ENCODE measurements at regions not wholly inside any gene's neighbourhood (a gene's known extent, or its start where the extent isn't known, plus 50 kb on each side); places are given as distances from the start of the nearest gene placed in this dataset.

GRCh38 chr4:38490753-38491446 is 173.1 kb upstream of the KLF3 start:
- ChIA-PET POLR2A (no interaction called here), CTCF (no interaction called here)
- no peak for DNase-seq (ENCODE audit: low spot score)
- no peak overlapping the region for H3K27ac Mint-ChIP-seq
- no peaks in the 10 kb centered on the region for H3K9me3 Mint-ChIP-seq
- no peaks in the 10 kb centered on the region for H3K27me3 Mint-ChIP-seq (ENCODE audit: low read depth)
- H3K4me3 Mint-ChIP-seq, result no peak overlapping the region
- H3K36me3 Mint-ChIP-seq, result no peaks in the 10 kb centered on the region
- peaks cover 46% of the 10 kb centered on the region for H3K4me1 Mint-ChIP-seq
- TF ChIP-seq AFF4 (CRISPR knock-in tag; IDR thresholded peaks at IDR 0.05; ENCODE audit: borderline replicate concordance), result no peak
- no peak for TF ChIP-seq AR (CRISPR knock-in tag; IDR thresholded peaks at IDR 0.05)
- TF ChIP-seq GABPB1 (CRISPR knock-in tag; IDR thresholded peaks at IDR 0.05), result peak; percentile 50; the same call in 1 of the 2 replicates
- no peak for TF ChIP-seq ELF4 (CRISPR knock-in tag; IDR thresholded peaks at IDR 0.05; ENCODE audit: low read depth)
- TF ChIP-seq ZNF416 (CRISPR knock-in tag; IDR thresholded peaks at IDR 0.05), result no peak
- ATAC-seq, result no peak

DNA sequence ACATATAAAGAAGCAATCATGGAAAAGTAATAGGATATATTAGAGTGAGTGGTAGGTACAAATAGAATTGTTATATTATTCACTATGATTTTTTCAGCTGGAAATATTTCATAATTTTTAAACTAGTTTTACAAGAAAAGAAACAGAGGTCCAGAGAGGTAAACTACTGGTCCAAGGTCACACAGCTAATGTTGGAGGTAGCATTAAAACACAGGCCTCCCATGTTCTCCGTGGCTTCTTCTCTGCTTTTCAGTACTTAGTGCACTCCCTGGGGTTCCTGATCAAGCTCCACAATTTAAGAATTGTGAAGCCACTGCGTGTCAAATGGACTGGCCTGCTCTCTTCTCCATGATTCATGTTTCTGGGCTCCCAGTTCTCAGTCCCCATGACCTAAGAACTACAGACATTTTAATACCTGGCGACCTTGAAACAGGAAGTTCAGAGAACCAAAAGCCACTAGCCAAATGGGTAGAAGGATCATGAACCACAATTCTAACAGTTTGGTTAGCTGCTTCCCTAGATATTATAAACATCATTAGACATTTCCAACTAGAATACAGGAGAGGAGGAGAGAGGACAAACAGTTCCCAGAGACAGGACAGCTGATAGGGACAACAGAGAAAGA is 172.0 kb upstream of the KLF3 start:
- no peak for DNase-seq (ENCODE audit: low spot score)
- Mint-ChIP-seq H3K9me3 (no peaks in the 10 kb centered on the region), H3K27ac (no peak overlapping the region), H3K4me1 (peaks cover 44% of the 10 kb centered on the region), H3K4me3 (no peak overlapping the region), H3K36me3 (no peaks in the 10 kb centered on the region), H3K27me3 (ENCODE audit: low read depth) (no peaks in the 10 kb centered on the region)
- CTCF ChIA-PET, result no interaction called here
- POLR2A ChIA-PET, result no interaction called here
- no peak for ATAC-seq
- TF ChIP-seq ZNF532 (CRISPR knock-in tag; IDR thresholded peaks at IDR 0.05; ENCODE audit: borderline replicate concordance) (no peak), SOX15 (CRISPR knock-in tag; IDR thresholded peaks at IDR 0.05) (no peak), ELF4 (CRISPR knock-in tag; IDR thresholded peaks at IDR 0.05; ENCODE audit: low read depth) (no peak), NR3C1 (CRISPR knock-in tag; conservative IDR thresholded peaks at IDR 0.05; ENCODE audit: low read depth) (no peak), ZBTB43 (CRISPR knock-in tag; IDR thresholded peaks at IDR 0.05) (no peak), NFE2L1 (CRISPR knock-in tag; IDR thresholded peaks at IDR 0.05) (no peak), E2F1 (CRISPR knock-in tag; IDR thresholded peaks at IDR 0.05) (no peak), SMAD4 (CRISPR knock-in tag; IDR thresholded peaks at IDR 0.05) (no peak), USF1 (CRISPR knock-in tag; IDR thresholded peaks at IDR 0.05) (no peak), ZNF121 (CRISPR knock-in tag; IDR thresholded peaks at IDR 0.05) (no peak), ZNF138 (CRISPR knock-in tag; conservative IDR thresholded peaks at IDR 0.05) (no peak), EMX1 (CRISPR knock-in tag; IDR thresholded peaks at IDR 0.05) (no peak), AR (CRISPR knock-in tag; IDR thresholded peaks at IDR 0.05) (no peak)
